HepG2 (cell line): ENCODE measurements at regions not wholly inside any gene's neighbourhood (a gene's known extent, or its start where the extent isn't known, plus 50 kb on each side); places are given as distances from the start of the nearest gene placed in this dataset.

ENCODE experiments used
- ATAC-seq: fragments of 200-7000 bp; cut with Tn5 transposase; 3 replicates; pipeline ENCODE4 v1.9.1; 2020; ENCODE audit warnings: mild to moderate bottlenecking, moderate library complexity
- BruUV-seq: library from RNA; stranded (reverse); fragments of 400-500 nt; replicated peaks from 2 replicates; lab custom pipeline; 2021; lab: Mats Ljungman, UMichigan
- CTCF ChIA-PET: fragments of 300-600 bp; formaldehyde crosslinking; extraction: SDS; loops from one replicate; lab custom pipeline; 2021; ENCODE audit warnings: low total read pairs, inconsistent platforms, low intra/inter-chr PET ratio; lab: Yijun Ruan, JAX
- POLR2A ChIA-PET: fragments of 350-600 bp; sonication (Branson Sonifier 250); formaldehyde crosslinking; loops from one replicate; lab custom pipeline; 2020; ENCODE audit warnings: antibody characterized with exemption, inconsistent platforms; lab: Yijun Ruan, JAX
- DNase-seq: peaks from one replicate; pipeline ENCODE4 v3.0.0-alpha.2; 2015; ENCODE audit warnings: low spot score
- FAIRE-seq: peaks from 3 replicates; lab custom pipeline; 2011; peaks lifted over from hg19 to GRCh38; lab: Jason Lieb, UNC
- H2AFZ ChIP-seq: one replicate; pipeline ENCODE4 v1.6.1; 2011; ENCODE audit warnings: low read length, inconsistent platforms
- H3K27ac ChIP-seq: fragments of 300-600 bp; 3 replicates; pipeline ENCODE4 v1.8.0; 2011; ENCODE audit warnings: mixed run types, mild to moderate bottlenecking, mixed read lengths, low read length, inconsistent platforms; ENCODE audit not compliant: insufficient read depth; ENCODE audit errors: extremely low read length
- H3K27me3 ChIP-seq, 2 experiments: fragments of 200-600 bp in 1 of 2; 2 replicates in 1 of 2; 3 replicates in 1 of 2; pipeline versions ENCODE4 v1.6.0 to v1.8.0; 2011; ENCODE audit warnings: low read length in 2 of 2, mild to moderate bottlenecking in 2 of 2, moderate library complexity in 2 of 2, inconsistent platforms in 1 of 2; ENCODE audit not compliant: insufficient read depth in 2 of 2, control insufficient read depth in 1 of 2
- H3K36me3 ChIP-seq, 2 experiments: fragments of 200-600 bp in 1 of 2; replicated peaks in 1 of 2; 2 replicates in 1 of 2; 3 replicates in 1 of 2; pipeline versions ENCODE4 v1.5.1 to v1.8.0; 2011; ENCODE audit warnings: low read length in 2 of 2, inconsistent platforms in 1 of 2; ENCODE audit not compliant: insufficient read depth in 2 of 2, control insufficient read depth in 1 of 2
- H3K4me1 ChIP-seq: 2 replicates; pipeline ENCODE4 v1.5.1; 2012; ENCODE audit warnings: low read length, inconsistent platforms; ENCODE audit not compliant: insufficient read depth
- H3K4me2 ChIP-seq: 2 replicates; pipeline ENCODE4 v1.6.0; 2011; ENCODE audit warnings: low read depth, low read length, inconsistent platforms
- H3K4me3 ChIP-seq, 3 experiments: fragments of 200-600 bp in 1 of 3; sonication (generic), shearing (Covaris generic) in 1 of 3; replicated peaks in 1 of 3; 2 replicates each; pipeline ENCODE4 v1.5.1; 2011 to 2016; ENCODE audit warnings: low read length in 3 of 3, inconsistent platforms in 2 of 3, low read depth in 2 of 3, mild to moderate bottlenecking in 2 of 3, control low read depth in 1 of 3, mixed read lengths in 1 of 3; ENCODE audit not compliant: insufficient read depth in 1 of 3
- H3K79me2 ChIP-seq: one replicate; pipeline ENCODE4 v1.6.1; 2011; ENCODE audit warnings: low read length, inconsistent platforms; ENCODE audit not compliant: insufficient read depth
- H3K9ac ChIP-seq: 2 replicates; pipeline ENCODE4 v1.6.0; 2011; ENCODE audit warnings: mild to moderate bottlenecking, low read depth, low read length, inconsistent platforms; ENCODE audit not compliant: insufficient read depth
- H3K9me3 ChIP-seq: 2 replicates; pipeline ENCODE4 v1.5.1; 2012; ENCODE audit warnings: mild to moderate bottlenecking, low read length
- H4K20me1 ChIP-seq: 2 replicates; pipeline ENCODE4 v1.6.0; 2011; ENCODE audit warnings: inconsistent platforms, mild to moderate bottlenecking, low read length, moderate library complexity; ENCODE audit not compliant: insufficient read depth
- BCL6 ChIP-seq: IDR thresholded peaks from 2 replicates; pipeline ENCODE4 v1.6.1; 2016; ENCODE audit warnings: missing genetic modification reagents, missing compliant biosample characterization
- CEBPG ChIP-seq: IDR thresholded peaks from 2 replicates; pipeline ENCODE4 v1.6.1; 2016
- DPF2 ChIP-seq: sonication (generic); formaldehyde crosslinking; IDR thresholded peaks from 2 replicates; pipeline ENCODE4 v1.4.0; 2020; ENCODE audit warnings: mild to moderate bottlenecking, low read depth, missing genetic modification reagents, borderline replicate concordance
- EEA1 ChIP-seq: sonication (generic); formaldehyde crosslinking; IDR thresholded peaks from 2 replicates; pipeline ENCODE4 v1.5.1; 2020; ENCODE audit warnings: mild to moderate bottlenecking, missing genetic modification reagents, borderline replicate concordance
- GATAD1 ChIP-seq: IDR thresholded peaks from 2 replicates; pipeline ENCODE4 v1.6.1; 2016; ENCODE audit warnings: missing genetic modification reagents, missing compliant biosample characterization
- IRF2 ChIP-seq: IDR thresholded peaks from 2 replicates; pipeline ENCODE4 v1.6.1; 2018; ENCODE audit warnings: missing genetic modification reagents, missing compliant biosample characterization
- ISL2 ChIP-seq: sonication (generic); formaldehyde crosslinking; IDR thresholded peaks from 2 replicates; pipeline ENCODE4 v1.5.0; 2020; ENCODE audit warnings: missing genetic modification reagents
- JUN ChIP-seq: sonication (generic); formaldehyde crosslinking; IDR thresholded peaks from 2 replicates; pipeline ENCODE4 v1.4.0; 2020; ENCODE audit warnings: mild to moderate bottlenecking, missing genetic modification reagents
- MTERF4 ChIP-seq: sonication (generic); formaldehyde crosslinking; IDR thresholded peaks from 2 replicates; pipeline ENCODE4 v1.8.0; 2023; ENCODE audit warnings: mild to moderate bottlenecking, missing genetic modification reagents
- NKX3-1 ChIP-seq: sonication (generic); formaldehyde crosslinking; IDR thresholded peaks from 2 replicates; pipeline ENCODE4 v1.5.0; 2020; ENCODE audit warnings: missing genetic modification reagents
- SOX5 ChIP-seq: IDR thresholded peaks from 2 replicates; pipeline ENCODE4 v1.6.1; 2016; ENCODE audit warnings: borderline replicate concordance
- TMF1 ChIP-seq: sonication (generic); formaldehyde crosslinking; IDR thresholded peaks from 2 replicates; pipeline ENCODE4 v1.8.1; 2022; ENCODE audit warnings: low read depth, missing genetic modification reagents
- ZBTB42 ChIP-seq: sonication (generic); formaldehyde crosslinking; IDR thresholded peaks from 2 replicates; pipeline ENCODE4 v1.5.0; 2020; ENCODE audit warnings: mild to moderate bottlenecking, missing genetic modification reagents
- ZFY ChIP-seq: sonication (generic); formaldehyde crosslinking; IDR thresholded peaks from 2 replicates; pipeline ENCODE4 v1.4.0; 2020; ENCODE audit warnings: missing genetic modification reagents
- ZNF12 ChIP-seq: sonication (generic); formaldehyde crosslinking; IDR thresholded peaks from 2 replicates; pipeline ENCODE4 v1.5.0; 2020; ENCODE audit warnings: missing genetic modification reagents
- ZNF333 ChIP-seq: sonication (generic); formaldehyde crosslinking; IDR thresholded peaks from 2 replicates; pipeline ENCODE4 v1.4.0; 2020; ENCODE audit warnings: mild to moderate bottlenecking, missing genetic modification reagents, borderline replicate concordance
- ZNF777 ChIP-seq: sonication (generic); formaldehyde crosslinking; IDR thresholded peaks from 2 replicates; pipeline ENCODE4 v1.4.0; 2020; ENCODE audit warnings: missing genetic modification reagents
- WGBS: methylation state at CpG from one replicate; pipeline ENCODE4 v1.1.6; 2017; ENCODE audit warnings: low lambda C conversion rate; 5-methylcytosine and 5-hydroxymethylcytosine counted together
- in situ Hi-C: cut with HindIII; loops from 2 replicates; pipeline ENCODE4 v1.10.0; 2017; ENCODE audit warnings: low pct_unique_long_range_greater_than_20kb; ENCODE audit not compliant: extremely low pct_ligation_motif_present
- intact Hi-C: fragments of 100-400 bp; cut with micrococcal nuclease; formaldehyde crosslinking; loops from one replicate; pipeline ENCODE4 v1.10.0; 2022; ENCODE audit not compliant: unreplicated experiment
- TF ChIP-seq, protein P1 (sequence below): sonication (generic); formaldehyde crosslinking; IDR thresholded peaks from 2 replicates; pipeline ENCODE4 v1.8.1; 2022; ENCODE audit warnings: mild to moderate bottlenecking, missing genetic modification reagents

GRCh38 chr5:30523061-30523460, 670.4 kb upstream of the CDH6 start:
- H3K4me1 ChIP-seq, result no peaks in the 10 kb centered on the region
- no TSS peak for BruUV-seq
- WGBS, result 42% methylated on average over 1 of the region's 1 CpG
- TF ChIP-seq MTERF4, result no peak
- TF ChIP-seq ZFY (CRISPR knock-in tag), result no peak
- no peak for TF ChIP-seq CEBPG (CRISPR knock-in tag)
- no peak for TF ChIP-seq ZBTB42 (CRISPR knock-in tag)
- TF ChIP-seq TMF1 (CRISPR knock-in tag), result no peak
- no peak overlapping the region for H2AFZ ChIP-seq
- ChIA-PET CTCF (no interaction called here), POLR2A (no interaction called here)
- no peaks in the 10 kb centered on the region for H3K27me3 ChIP-seq
- intact Hi-C loops, result no loop called here
- H3K36me3 ChIP-seq, result no peaks in the 10 kb centered on the region
- no peaks in the 10 kb centered on the region for H3K9me3 ChIP-seq
- H3K9ac ChIP-seq, result no peak overlapping the region
- in situ Hi-C loops, result no loop called here
- no peak for ATAC-seq
- DNase-seq, result no peak
- FAIRE-seq, result no peak
- H4K20me1 ChIP-seq, result no peaks in the 10 kb centered on the region
- no peak overlapping the region for H3K4me3 ChIP-seq
- no peaks in the 10 kb centered on the region for H3K79me2 ChIP-seq
- H3K27ac ChIP-seq, result no peak overlapping the region
- H3K4me2 ChIP-seq, result no peak overlapping the region

DNA sequence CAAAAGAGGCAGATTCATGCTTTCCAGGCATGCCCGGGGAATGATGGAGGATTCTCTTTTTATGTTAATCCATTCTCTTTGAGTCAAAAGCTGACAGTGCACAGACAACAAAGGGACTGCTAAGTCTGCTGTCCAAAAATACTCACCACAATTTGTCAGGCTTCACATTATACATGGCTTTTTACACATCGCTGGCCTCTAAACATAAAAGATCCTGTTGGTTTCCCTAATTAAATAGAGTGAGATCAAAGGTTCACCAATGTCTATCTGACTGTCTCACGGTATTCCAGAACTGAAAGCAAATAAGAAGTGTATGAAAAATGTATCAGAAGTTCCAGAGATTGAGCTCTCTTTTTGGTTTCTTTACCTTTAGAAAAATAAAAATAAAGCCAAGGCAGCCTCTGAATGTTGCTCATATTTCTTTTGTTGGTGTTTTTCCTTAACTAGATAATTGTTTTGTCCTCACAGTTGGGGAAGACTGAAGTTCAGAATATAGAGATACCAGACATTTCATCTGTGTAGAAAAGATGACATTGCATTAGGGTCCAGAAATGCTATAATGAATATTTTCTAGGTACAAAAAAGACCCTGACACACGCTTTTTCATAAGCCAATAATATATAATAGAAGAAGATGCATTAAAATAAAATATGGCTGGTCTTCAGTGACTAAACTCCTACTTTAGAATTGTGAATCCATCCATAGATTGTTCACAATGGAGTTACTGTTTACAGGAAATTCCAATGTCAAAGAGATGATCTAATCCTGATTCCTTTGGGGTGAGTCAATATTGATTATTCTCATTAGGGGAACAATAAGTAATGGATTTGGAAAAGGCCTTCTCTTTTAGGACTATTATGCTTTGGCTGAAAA, 688.2 kb upstream of the CDH6 start:
- H3K9me3 ChIP-seq, result no peaks in the 10 kb centered on the region
- BruUV-seq, result no TSS peak
- WGBS, result 0% methylated on average over 4 of the region's 4 CpGs
- H3K27me3 ChIP-seq, result no peaks in the 10 kb centered on the region; a peak in 1 of 5 replicates
- H3K27ac ChIP-seq, result peak overlapping the region; percentile 100
- ChIA-PET CTCF (no interaction called here), POLR2A (interaction anchor here (0.7 to 1.8 kb wide), 3 partner anchors 15 to 102 kb away, joined by 3 to 10 read pairs (median 7); no protein-coding TSS in a partner anchor)
- ATAC-seq (peak; percentile 96), FAIRE-seq (peak; percentile 60), DNase-seq (peak; percentile 97)
- no peaks in the 10 kb centered on the region for H3K79me2 ChIP-seq
- H3K4me1 ChIP-seq, result peaks cover 66% of the 10 kb centered on the region
- peak overlapping the region in 2 of 3 experiments; percentile 40 to 53; a peak in 2 of 6 replicates for H3K4me3 ChIP-seq
- intact Hi-C loops (loop anchor here (1.0 kb wide), 3 partner anchors 100 to 727 kb away; no protein-coding TSS in a partner anchor), in situ Hi-C loops (loop anchor here (10.0 kb wide), 1 partner anchor 100 kb away; no protein-coding TSS in a partner anchor)
- H3K9ac ChIP-seq, result peak overlapping the region; percentile 72
- H4K20me1 ChIP-seq, result no peaks in the 10 kb centered on the region
- H3K4me2 ChIP-seq, result peak overlapping the region; percentile 76
- H3K36me3 ChIP-seq, result no peaks in the 10 kb centered on the region
- no peak overlapping the region for H2AFZ ChIP-seq
- TF ChIP-seq JUN (peak; percentile 84), ZNF12 (CRISPR knock-in tag) (no peak), EEA1 (CRISPR knock-in tag) (no peak), ISL2 (CRISPR knock-in tag) (peak; percentile 94), NKX3-1 (CRISPR knock-in tag) (0 out of 2 replicates have a peak, but pooled peaks have one; percentile 52), DPF2 (CRISPR knock-in tag) (peak; percentile 75), ZNF777 (no peak), SOX5 (CRISPR knock-in tag) (peak; percentile 97), GATAD1 (CRISPR knock-in tag) (0 out of 2 replicates have a peak, but pooled peaks have one; percentile 10), ZNF333 (CRISPR knock-in tag) (no peak), IRF2 (CRISPR knock-in tag) (peak; percentile 56; the same call in 1 of the 2 replicates), BCL6 (CRISPR knock-in tag) (peak; percentile 98)
- TF ChIP-seq, protein P1, sequence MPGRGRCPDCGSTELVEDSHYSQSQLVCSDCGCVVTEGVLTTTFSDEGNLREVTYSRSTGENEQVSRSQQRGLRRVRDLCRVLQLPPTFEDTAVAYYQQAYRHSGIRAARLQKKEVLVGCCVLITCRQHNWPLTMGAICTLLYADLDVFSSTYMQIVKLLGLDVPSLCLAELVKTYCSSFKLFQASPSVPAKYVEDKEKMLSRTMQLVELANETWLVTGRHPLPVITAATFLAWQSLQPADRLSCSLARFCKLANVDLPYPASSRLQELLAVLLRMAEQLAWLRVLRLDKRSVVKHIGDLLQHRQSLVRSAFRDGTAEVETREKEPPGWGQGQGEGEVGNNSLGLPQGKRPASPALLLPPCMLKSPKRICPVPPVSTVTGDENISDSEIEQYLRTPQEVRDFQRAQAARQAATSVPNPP (CRISPR knock-in tag), result no peak
